ENCODE measurements at regions not wholly inside any gene's neighbourhood (a gene's known extent, or its start where the extent isn't known, plus 50 kb on each side); places are given as distances from the start of the nearest gene placed in this dataset.

- DNase-seq: no peak
- Histone ChIP-seq H3K9ac (ENCODE audit: extremely low read depth, low read length, poor library complexity, severe bottlenecking) (no peak overlapping the region), H3K27me3 (ENCODE audit: control insufficient read depth, insufficient read depth, low read length, poor library complexity, severe bottlenecking) (no peaks in the 10 kb centered on the region), H3K9me3 (ENCODE audit: control insufficient read depth, low read length) (peaks cover 11% of the 10 kb centered on the region), H3K4me1 (ENCODE audit: control insufficient read depth, insufficient read depth, low read length) (no peaks in the 10 kb centered on the region), H3K36me3 (ENCODE audit: control insufficient read depth, insufficient read depth, low read length) (no peaks in the 10 kb centered on the region), H3K27ac (ENCODE audit: low read depth, low read length) (no peak overlapping the region), H3K4me3 (ENCODE audit: low read length) (no peak overlapping the region)
- Mint-ChIP-seq H3K4me3 (no peak overlapping the region), H3K27ac (no peak overlapping the region), H3K4me1 (no peaks in the 10 kb centered on the region), H3K27me3 (ENCODE audit: insufficient read depth) (no peaks in the 10 kb centered on the region), H3K36me3 (ENCODE audit: low read depth) (peaks cover 4% of the 10 kb centered on the region), H3K9me3 (peaks cover 13% of the 10 kb centered on the region)
- TF ChIP-seq CTCF (conservative IDR thresholded peaks at IDR 0.05): no peak
- WGBS, 2 experiments (ENCODE audit: insufficient coverage in 1 of 2, insufficient read length in 1 of 2): 80 to 94% methylated on average over 1 to 2 of the region's 2 CpGs
Observed at GRCh38 chr18:66937546-66937945, 333.7 kb upstream of the CDH19 start.

GRCh38 chr18:66931010-66931409 lies 327.1 kb upstream of the CDH19 start:
- H3K9me3 Mint-ChIP-seq: no peaks in the 10 kb centered on the region
- DNase-seq: peak; percentile 45
- H3K27ac Mint-ChIP-seq: no peak overlapping the region
- H3K4me1 Mint-ChIP-seq: no peaks in the 10 kb centered on the region
- H3K4me3 Mint-ChIP-seq: no peak overlapping the region
- no peak overlapping the region for H3K4me3 ChIP-seq (ENCODE audit: low read length)
- no peak overlapping the region for H3K9ac ChIP-seq (ENCODE audit: extremely low read depth, low read length, poor library complexity, severe bottlenecking)
- H3K9me3 ChIP-seq (ENCODE audit: control insufficient read depth, low read length): no peaks in the 10 kb centered on the region
- no peaks in the 10 kb centered on the region for H3K27me3 Mint-ChIP-seq (ENCODE audit: insufficient read depth)
- H3K27me3 ChIP-seq (ENCODE audit: control insufficient read depth, insufficient read depth, low read length, poor library complexity, severe bottlenecking): no peaks in the 10 kb centered on the region
- no peak for TF ChIP-seq CTCF (conservative IDR thresholded peaks at IDR 0.05)
- no peaks in the 10 kb centered on the region for H3K36me3 Mint-ChIP-seq (ENCODE audit: low read depth)
- no peaks in the 10 kb centered on the region for H3K4me1 ChIP-seq (ENCODE audit: control insufficient read depth, insufficient read depth, low read length)
- WGBS, 2 experiments (ENCODE audit: insufficient coverage in 1 of 2, insufficient read length in 1 of 2): 91 to 96% methylated on average over 11 of the region's 11 CpGs
- H3K27ac ChIP-seq (ENCODE audit: low read depth, low read length): no peak overlapping the region
- H3K36me3 ChIP-seq (ENCODE audit: control insufficient read depth, insufficient read depth, low read length): no peaks in the 10 kb centered on the region

GRCh38 chr18:66916834-66917233 lies 312.9 kb upstream of the CDH19 start:
- Histone ChIP-seq H3K4me1 (ENCODE audit: control insufficient read depth, insufficient read depth, low read length) (no peaks in the 10 kb centered on the region), H3K9ac (ENCODE audit: extremely low read depth, low read length, poor library complexity, severe bottlenecking) (no peak overlapping the region), H3K36me3 (ENCODE audit: control insufficient read depth, insufficient read depth, low read length) (no peaks in the 10 kb centered on the region), H3K27me3 (ENCODE audit: control insufficient read depth, insufficient read depth, low read length, poor library complexity, severe bottlenecking) (no peaks in the 10 kb centered on the region), H3K9me3 (ENCODE audit: control insufficient read depth, low read length) (no peaks in the 10 kb centered on the region), H3K4me3 (ENCODE audit: low read length) (no peak overlapping the region), H3K27ac (ENCODE audit: low read depth, low read length) (no peak overlapping the region)
- no peaks in the 10 kb centered on the region for H3K36me3 Mint-ChIP-seq (ENCODE audit: low read depth)
- no peaks in the 10 kb centered on the region for H3K27me3 Mint-ChIP-seq (ENCODE audit: insufficient read depth)
- no peak for DNase-seq
- no peak overlapping the region for H3K4me3 Mint-ChIP-seq
- no peak for TF ChIP-seq CTCF (conservative IDR thresholded peaks at IDR 0.05)
- H3K4me1 Mint-ChIP-seq: no peaks in the 10 kb centered on the region
- H3K9me3 Mint-ChIP-seq: no peaks in the 10 kb centered on the region
- H3K27ac Mint-ChIP-seq: no peak overlapping the region

Measured in endodermal cell (in vitro differentiated cells).